ENCODE measurements at regions not wholly inside any gene's neighbourhood (a gene's known extent, or its start where the extent isn't known, plus 50 kb on each side); places are given as distances from the start of the nearest gene placed in this dataset.

DNA sequence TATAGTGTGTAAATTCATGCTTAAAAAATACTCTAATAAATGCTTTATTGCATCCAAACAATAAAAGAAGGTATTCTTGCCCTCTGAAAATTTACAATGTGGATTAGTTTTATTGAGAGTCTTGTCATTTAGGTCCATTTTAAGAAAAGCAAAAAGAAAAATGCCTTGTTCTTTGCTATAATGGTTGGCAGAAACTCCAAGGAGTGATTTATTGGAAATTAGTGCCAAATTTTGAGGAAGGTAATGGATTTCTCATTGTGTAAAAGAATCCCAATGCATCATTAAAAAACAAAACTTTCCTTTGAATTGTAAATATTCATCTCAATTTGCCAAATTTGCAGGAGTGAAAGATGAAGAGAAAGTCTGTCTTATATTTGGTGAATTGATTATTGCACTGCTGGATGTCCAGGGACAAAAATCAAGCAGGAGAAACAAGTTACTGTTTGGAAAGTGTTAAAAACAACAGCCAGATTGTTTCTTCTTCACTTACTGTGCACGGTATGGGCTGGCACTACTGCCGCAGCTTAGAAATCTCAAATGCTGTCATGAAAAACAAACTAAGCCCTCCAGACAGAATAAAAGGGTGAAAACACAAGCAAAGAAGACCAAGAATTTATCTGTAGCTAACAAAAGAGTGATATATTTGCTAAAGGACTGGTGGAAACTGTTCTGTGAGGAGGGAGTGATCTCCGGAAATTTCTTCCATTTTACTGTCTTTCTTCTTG, 511.7 kb downstream of the TMTC2 start:
- Histone ChIP-seq H3K9me3 (replicated peaks) (no peaks in the 10 kb centered on the region), H3K27ac (replicated peaks) (no peak overlapping the region), H3K4me1 (no peaks in the 10 kb centered on the region), H3K36me3 (no peaks in the 10 kb centered on the region), H3K27me3 (ENCODE audit: low read depth) (no peaks in the 10 kb centered on the region), H3K4me3 (no peak overlapping the region)
- TF ChIP-seq, protein P1, sequence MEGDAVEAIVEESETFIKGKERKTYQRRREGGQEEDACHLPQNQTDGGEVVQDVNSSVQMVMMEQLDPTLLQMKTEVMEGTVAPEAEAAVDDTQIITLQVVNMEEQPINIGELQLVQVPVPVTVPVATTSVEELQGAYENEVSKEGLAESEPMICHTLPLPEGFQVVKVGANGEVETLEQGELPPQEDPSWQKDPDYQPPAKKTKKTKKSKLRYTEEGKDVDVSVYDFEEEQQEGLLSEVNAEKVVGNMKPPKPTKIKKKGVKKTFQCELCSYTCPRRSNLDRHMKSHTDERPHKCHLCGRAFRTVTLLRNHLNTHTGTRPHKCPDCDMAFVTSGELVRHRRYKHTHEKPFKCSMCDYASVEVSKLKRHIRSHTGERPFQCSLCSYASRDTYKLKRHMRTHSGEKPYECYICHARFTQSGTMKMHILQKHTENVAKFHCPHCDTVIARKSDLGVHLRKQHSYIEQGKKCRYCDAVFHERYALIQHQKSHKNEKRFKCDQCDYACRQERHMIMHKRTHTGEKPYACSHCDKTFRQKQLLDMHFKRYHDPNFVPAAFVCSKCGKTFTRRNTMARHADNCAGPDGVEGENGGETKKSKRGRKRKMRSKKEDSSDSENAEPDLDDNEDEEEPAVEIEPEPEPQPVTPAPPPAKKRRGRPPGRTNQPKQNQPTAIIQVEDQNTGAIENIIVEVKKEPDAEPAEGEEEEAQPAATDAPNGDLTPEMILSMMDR (IDR thresholded peaks at IDR 0.05; ENCODE audit: borderline replicate concordance), result no peak
- intact Hi-C loops (cut with micrococcal nuclease), result no loop called here
- no peak for DNase-seq

DNA sequence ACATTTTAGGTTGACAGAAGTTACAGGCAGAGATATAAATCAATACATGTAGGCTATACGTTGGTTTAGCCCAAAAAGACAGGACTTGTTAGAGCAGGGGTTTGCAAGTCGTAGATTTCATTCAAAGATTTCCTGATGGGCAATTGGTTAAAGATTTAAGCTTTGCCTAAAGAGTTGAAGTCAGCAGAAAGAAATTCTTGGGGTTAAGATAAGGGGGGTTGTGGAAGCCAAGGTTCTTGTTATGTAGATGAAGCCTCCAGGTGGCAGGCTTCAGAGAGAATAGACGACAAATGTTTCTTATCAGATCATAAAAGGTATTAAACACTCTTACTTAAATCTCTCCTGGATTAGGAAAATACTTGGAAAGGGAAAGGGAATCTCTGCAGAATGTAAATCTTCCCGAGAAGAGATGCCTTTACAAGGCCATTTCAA, 510.8 kb downstream of the TMTC2 start:
- Histone ChIP-seq H3K4me3 (no peak overlapping the region), H3K9me3 (replicated peaks) (peaks cover 6% of the 10 kb centered on the region), H3K27ac (replicated peaks) (no peak overlapping the region), H3K4me1 (no peaks in the 10 kb centered on the region), H3K36me3 (no peaks in the 10 kb centered on the region), H3K27me3 (ENCODE audit: low read depth) (no peaks in the 10 kb centered on the region)
- TF ChIP-seq, protein P1 (IDR thresholded peaks at IDR 0.05; ENCODE audit: borderline replicate concordance), result no peak
- DNase-seq, result no peak
- intact Hi-C loops (cut with micrococcal nuclease), result no loop called here

- TF ChIP-seq, protein P1 (IDR thresholded peaks at IDR 0.05; ENCODE audit: borderline replicate concordance), result no peak
- Histone ChIP-seq H3K27ac (replicated peaks) (no peak overlapping the region), H3K27me3 (ENCODE audit: low read depth) (no peaks in the 10 kb centered on the region), H3K36me3 (no peaks in the 10 kb centered on the region), H3K9me3 (replicated peaks) (peaks cover 13% of the 10 kb centered on the region), H3K4me1 (no peaks in the 10 kb centered on the region), H3K4me3 (no peak overlapping the region)
- intact Hi-C loops (cut with micrococcal nuclease), result no loop called here
- DNase-seq, result no peak
Measured at GRCh38 chr12:83196694-83197350, 510.1 kb downstream of the TMTC2 start.

DNA sequence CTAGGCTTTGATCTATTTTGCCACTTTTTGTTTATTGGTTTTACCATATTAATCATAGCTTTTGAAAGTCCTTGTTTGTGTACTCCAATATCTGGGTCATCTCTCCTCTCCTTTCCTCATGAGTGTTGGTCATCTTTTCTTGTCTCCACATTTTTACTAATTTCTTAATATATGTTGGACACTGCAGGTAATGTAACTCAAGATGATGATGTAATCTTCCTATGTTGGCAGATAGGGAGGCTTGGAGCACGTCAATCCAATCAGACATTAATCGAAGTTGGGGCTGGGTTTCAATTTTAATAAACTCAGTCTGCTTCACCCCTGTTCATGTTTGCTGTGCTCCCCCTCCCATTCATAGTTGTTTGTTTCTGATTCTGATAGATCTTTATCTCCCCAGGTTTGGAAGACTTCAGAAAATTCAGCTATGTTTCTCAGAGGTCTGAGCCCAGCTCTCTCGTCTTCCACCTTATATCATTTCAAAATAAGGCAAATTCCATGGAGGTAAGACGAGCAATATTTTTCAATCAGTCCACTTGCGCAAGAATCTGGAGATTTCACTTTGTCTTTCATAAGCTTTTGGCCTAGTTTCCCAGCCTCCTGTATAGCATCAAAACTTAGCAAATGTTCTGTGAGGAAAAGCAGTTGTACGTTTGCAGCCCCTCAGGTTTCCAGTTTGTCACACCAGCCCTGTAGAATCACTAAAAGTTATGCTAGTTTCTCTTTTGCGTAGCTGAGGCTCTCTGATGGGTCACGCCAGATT, 504.1 kb downstream of the TMTC2 start:
- H3K9me3 ChIP-seq (replicated peaks), result peaks cover 13% of the 10 kb centered on the region
- H3K4me3 ChIP-seq, result no peak overlapping the region
- DNase-seq, result no peak
- intact Hi-C loops (cut with micrococcal nuclease), result no loop called here
- H3K4me1 ChIP-seq, result no peaks in the 10 kb centered on the region
- no peaks in the 10 kb centered on the region for H3K27me3 ChIP-seq (ENCODE audit: low read depth)
- H3K27ac ChIP-seq (replicated peaks), result no peak overlapping the region
- TF ChIP-seq, protein P1 (IDR thresholded peaks at IDR 0.05; ENCODE audit: borderline replicate concordance), result no peak
- H3K36me3 ChIP-seq, result no peaks in the 10 kb centered on the region

GRCh38 chr12:83186419-83186818, 499.7 kb downstream of the TMTC2 start:
- no peaks in the 10 kb centered on the region for H3K36me3 ChIP-seq
- no peak overlapping the region for H3K27ac ChIP-seq (replicated peaks)
- no peaks in the 10 kb centered on the region for H3K4me1 ChIP-seq
- no peak for DNase-seq
- TF ChIP-seq, protein P1 (IDR thresholded peaks at IDR 0.05; ENCODE audit: borderline replicate concordance), result no peak
- no peak overlapping the region for H3K4me3 ChIP-seq
- H3K27me3 ChIP-seq (ENCODE audit: low read depth), result no peaks in the 10 kb centered on the region
- intact Hi-C loops (cut with micrococcal nuclease), result no loop called here
- no peaks in the 10 kb centered on the region for H3K9me3 ChIP-seq (replicated peaks)
